ENCODE measurements at regions not wholly inside any gene's neighbourhood (a gene's known extent, or its start where the extent isn't known, plus 50 kb on each side); places are given as distances from the start of the nearest gene placed in this dataset.
A peak's percentile ranks its signal among the peaks of the same experiment; 100 is the strongest.

- TF ChIP-seq, protein P1, sequence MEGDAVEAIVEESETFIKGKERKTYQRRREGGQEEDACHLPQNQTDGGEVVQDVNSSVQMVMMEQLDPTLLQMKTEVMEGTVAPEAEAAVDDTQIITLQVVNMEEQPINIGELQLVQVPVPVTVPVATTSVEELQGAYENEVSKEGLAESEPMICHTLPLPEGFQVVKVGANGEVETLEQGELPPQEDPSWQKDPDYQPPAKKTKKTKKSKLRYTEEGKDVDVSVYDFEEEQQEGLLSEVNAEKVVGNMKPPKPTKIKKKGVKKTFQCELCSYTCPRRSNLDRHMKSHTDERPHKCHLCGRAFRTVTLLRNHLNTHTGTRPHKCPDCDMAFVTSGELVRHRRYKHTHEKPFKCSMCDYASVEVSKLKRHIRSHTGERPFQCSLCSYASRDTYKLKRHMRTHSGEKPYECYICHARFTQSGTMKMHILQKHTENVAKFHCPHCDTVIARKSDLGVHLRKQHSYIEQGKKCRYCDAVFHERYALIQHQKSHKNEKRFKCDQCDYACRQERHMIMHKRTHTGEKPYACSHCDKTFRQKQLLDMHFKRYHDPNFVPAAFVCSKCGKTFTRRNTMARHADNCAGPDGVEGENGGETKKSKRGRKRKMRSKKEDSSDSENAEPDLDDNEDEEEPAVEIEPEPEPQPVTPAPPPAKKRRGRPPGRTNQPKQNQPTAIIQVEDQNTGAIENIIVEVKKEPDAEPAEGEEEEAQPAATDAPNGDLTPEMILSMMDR (IDR thresholded peaks at IDR 0.05; ENCODE audit: low read depth, low read length) = no peak
- DNase-seq (ENCODE audit: extremely low read depth, low read depth) = peak; percentile 61
These were observed 96.8 kb upstream of the AGR3 start for GRCh38 chr7:16978358-16979244.

DNA sequence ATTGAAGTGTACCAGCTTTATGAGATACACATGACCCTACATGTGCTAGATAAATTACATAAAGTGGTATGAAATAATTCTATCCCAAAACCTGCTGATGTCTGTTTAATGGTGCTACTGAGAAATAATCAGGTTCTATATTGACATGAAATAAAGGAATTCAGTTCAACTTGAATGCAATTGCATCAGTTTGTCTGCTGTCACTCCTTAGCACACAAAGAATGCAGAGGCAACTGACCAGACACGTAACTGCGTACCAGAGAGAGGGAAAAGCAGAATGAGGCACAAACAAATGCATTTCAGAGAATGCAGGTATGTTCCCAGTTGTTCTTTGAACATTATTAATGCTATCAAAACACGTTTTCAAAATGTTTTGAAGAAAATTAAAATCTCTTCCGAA is 98.8 kb upstream of the AGR3 start:
- TF ChIP-seq, protein P1 (IDR thresholded peaks at IDR 0.05; ENCODE audit: low read depth, low read length) = no peak
- no peak for DNase-seq (ENCODE audit: extremely low read depth, low read depth)

- no peak for DNase-seq (ENCODE audit: extremely low read depth, low read depth)
- TF ChIP-seq, protein P1 (IDR thresholded peaks at IDR 0.05; ENCODE audit: low read depth, low read length) = peak; percentile 93
These were observed 101.0 kb upstream of the AGR3 start for GRCh38 chr7:16982640-16983350.

DNA sequence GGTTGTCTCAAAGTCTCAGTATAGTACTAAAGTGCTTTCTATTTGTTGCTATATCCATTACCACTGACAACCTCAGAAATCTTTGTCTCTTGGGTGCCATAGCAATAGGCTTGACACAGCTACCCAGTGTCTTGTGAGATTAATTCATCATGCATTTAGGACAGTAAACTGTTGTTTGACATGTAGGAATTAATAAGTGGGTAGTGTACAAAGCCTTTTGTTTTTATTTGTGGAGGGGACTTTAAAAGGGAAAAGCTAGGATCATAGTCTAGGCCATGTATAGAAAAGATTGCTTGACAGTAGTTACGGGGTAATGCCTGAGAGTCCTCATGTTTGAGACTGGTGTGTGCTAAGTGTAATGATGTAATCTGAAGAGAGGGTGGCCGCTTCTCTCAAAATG is 102.6 kb upstream of the AGR3 start:
- TF ChIP-seq, protein P1 (IDR thresholded peaks at IDR 0.05; ENCODE audit: low read depth, low read length) = no peak
- no peak for DNase-seq (ENCODE audit: extremely low read depth, low read depth)

GRCh38 chr7:16985621-16986020 is 103.8 kb upstream of the AGR3 start:
- TF ChIP-seq, protein P1 (IDR thresholded peaks at IDR 0.05; ENCODE audit: low read depth, low read length) = no peak
- DNase-seq (ENCODE audit: extremely low read depth, low read depth) = no peak

DNA sequence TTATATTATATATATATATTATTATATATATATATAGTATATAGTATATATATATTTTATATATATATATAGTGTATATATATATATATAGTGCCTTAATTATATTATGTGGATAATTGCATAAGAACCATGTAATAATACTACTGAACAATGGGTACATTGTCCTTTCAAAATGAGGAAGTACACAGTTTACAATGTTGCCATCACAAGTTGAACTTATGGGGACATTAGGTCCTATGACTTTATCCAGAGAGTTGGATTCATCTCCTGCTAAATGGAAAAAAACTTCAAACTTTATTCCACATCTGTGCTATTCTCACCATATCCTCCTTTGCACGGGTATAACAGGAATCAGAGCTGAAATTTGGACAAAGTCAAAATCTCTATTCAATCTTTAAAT is 105.0 kb upstream of the AGR3 start:
- no peak for DNase-seq (ENCODE audit: extremely low read depth, low read depth)
- TF ChIP-seq, protein P1 (IDR thresholded peaks at IDR 0.05; ENCODE audit: low read depth, low read length) = no peak

DNA sequence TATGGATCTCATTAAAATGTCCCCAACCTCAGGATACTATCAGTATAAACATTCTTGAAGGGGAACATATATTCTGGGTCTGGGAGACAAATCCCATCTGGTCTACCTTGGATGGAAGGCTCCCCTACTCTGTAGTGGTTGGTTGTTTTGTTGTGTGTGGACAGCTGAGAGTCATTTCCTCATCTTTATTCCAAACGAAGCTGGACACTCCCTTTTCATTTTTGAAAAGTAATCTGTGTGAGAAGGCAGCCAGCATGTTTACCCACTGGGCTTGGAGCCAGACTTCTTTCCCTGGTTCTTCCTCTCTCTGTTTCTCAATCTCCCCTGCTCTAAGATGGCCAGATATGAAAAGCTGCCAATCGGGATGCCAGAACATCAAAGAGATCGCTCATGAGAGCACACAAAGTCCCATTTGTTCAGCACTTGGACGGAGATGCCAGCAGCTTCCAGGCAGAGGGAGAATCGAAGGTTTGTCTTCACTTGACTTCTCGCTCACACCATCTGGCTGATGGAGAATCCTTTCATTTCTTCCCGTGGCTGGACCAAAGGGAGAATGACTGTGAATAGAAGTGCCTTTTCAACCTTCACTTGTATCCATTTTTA is 108.1 kb upstream of the AGR3 start:
- TF ChIP-seq, protein P1 (IDR thresholded peaks at IDR 0.05; ENCODE audit: low read depth, low read length) = no peak
- DNase-seq (ENCODE audit: extremely low read depth, low read depth) = peak; percentile 91

All from AG09319 (cell line).